ENCODE measurements at regions not wholly inside any gene's neighbourhood (a gene's known extent, or its start where the extent isn't known, plus 50 kb on each side); places are given as distances from the start of the nearest gene placed in this dataset.

DNA sequence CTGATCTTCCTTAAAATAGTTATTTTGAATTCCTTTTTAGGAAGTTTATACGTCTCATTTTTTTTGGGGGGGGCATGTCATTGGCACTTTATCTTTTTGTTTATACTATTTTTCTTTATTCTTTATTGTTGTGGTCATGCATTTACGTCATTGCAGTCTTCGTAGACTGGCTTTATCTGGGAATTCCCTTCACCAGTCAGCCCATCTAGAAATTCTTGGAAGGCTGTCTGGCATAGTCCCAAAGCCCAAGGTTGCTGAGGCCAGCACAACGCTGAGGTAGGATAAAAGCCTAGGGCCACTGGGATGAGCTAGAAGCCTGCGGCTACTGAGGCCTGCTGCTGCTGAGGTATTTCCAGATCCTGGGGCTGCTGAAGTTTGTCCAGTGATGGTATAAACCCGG, 121.5 kb downstream of the ISOC1 start:
- no TSS peak for BruUV-seq (replicated peaks)
- Histone ChIP-seq H3K9me3 (ENCODE audit: low read length) (no peaks in the 10 kb centered on the region), H4K20me1 (ENCODE audit: insufficient read depth, low read length) (no peaks in the 10 kb centered on the region), H3K4me1 (ENCODE audit: insufficient read depth, low read length, poor library complexity, severe bottlenecking) (no peaks in the 10 kb centered on the region), H2AFZ (ENCODE audit: low read length) (no peak overlapping the region), H3K27ac (ENCODE audit: low read depth, low read length, poor library complexity, severe bottlenecking) (no peak overlapping the region), H3K79me2 (ENCODE audit: insufficient read depth, low read depth, low read length) (no peaks in the 10 kb centered on the region), H3K36me3 (ENCODE audit: insufficient read depth, low read length) (no peaks in the 10 kb centered on the region), H3K9me2 (ENCODE audit: insufficient read depth, low read length) (no peaks in the 10 kb centered on the region), H3K4me3 (ENCODE audit: low read depth, low read length, poor library complexity, severe bottlenecking) (no peak overlapping the region), H3K4me2 (ENCODE audit: low read length) (no peak overlapping the region)
- TF ChIP-seq, protein P1, sequence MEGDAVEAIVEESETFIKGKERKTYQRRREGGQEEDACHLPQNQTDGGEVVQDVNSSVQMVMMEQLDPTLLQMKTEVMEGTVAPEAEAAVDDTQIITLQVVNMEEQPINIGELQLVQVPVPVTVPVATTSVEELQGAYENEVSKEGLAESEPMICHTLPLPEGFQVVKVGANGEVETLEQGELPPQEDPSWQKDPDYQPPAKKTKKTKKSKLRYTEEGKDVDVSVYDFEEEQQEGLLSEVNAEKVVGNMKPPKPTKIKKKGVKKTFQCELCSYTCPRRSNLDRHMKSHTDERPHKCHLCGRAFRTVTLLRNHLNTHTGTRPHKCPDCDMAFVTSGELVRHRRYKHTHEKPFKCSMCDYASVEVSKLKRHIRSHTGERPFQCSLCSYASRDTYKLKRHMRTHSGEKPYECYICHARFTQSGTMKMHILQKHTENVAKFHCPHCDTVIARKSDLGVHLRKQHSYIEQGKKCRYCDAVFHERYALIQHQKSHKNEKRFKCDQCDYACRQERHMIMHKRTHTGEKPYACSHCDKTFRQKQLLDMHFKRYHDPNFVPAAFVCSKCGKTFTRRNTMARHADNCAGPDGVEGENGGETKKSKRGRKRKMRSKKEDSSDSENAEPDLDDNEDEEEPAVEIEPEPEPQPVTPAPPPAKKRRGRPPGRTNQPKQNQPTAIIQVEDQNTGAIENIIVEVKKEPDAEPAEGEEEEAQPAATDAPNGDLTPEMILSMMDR (conservative IDR thresholded peaks at IDR 0.05; ENCODE audit: low read length), result no peak
- no peak for TF ChIP-seq EZH2phosphoT487 (IDR thresholded peaks at IDR 0.05; ENCODE audit: borderline replicate concordance, low read depth, low read length)
- ChIA-PET CTCF (ENCODE audit: unreplicated experiment) (no interaction called here), POLR2A (no interaction called here)
- no peak for DNase-seq (ENCODE audit: low spot score)
- intact Hi-C loops (cut with micrococcal nuclease; ENCODE audit: unreplicated experiment), result no loop called here

DNA sequence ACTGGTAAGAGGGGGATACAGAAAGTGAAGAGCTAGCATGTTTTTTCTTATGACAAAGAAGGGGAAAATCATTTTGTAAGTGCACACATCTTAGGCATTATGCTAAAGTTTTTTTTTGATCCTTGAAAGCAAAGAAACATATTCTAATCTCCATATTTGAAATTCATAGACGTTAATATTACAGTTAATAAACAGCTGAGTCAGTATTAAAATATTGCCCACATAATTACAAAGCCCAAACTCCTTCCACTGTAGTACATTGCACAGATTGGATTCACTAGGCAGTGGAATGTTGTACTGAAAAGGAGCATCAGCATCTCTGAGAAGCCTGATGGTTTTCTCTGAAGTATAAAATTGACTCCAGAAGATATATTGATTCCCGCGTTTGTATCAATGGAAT, 122.6 kb downstream of the ISOC1 start:
- BruUV-seq (replicated peaks), result no TSS peak
- Histone ChIP-seq H3K4me1 (ENCODE audit: insufficient read depth, low read length, poor library complexity, severe bottlenecking) (no peaks in the 10 kb centered on the region), H3K9me3 (ENCODE audit: low read length) (no peaks in the 10 kb centered on the region), H4K20me1 (ENCODE audit: insufficient read depth, low read length) (no peaks in the 10 kb centered on the region), H3K4me3 (ENCODE audit: low read depth, low read length, poor library complexity, severe bottlenecking) (no peak overlapping the region), H3K36me3 (ENCODE audit: insufficient read depth, low read length) (no peaks in the 10 kb centered on the region), H3K4me2 (ENCODE audit: low read length) (no peak overlapping the region), H3K9me2 (ENCODE audit: insufficient read depth, low read length) (no peaks in the 10 kb centered on the region), H2AFZ (ENCODE audit: low read length) (no peak overlapping the region), H3K79me2 (ENCODE audit: insufficient read depth, low read depth, low read length) (no peaks in the 10 kb centered on the region), H3K27ac (ENCODE audit: low read depth, low read length, poor library complexity, severe bottlenecking) (no peak overlapping the region)
- CTCF ChIA-PET (ENCODE audit: unreplicated experiment), result no interaction called here
- no peak for TF ChIP-seq EZH2phosphoT487 (IDR thresholded peaks at IDR 0.05; ENCODE audit: borderline replicate concordance, low read depth, low read length)
- TF ChIP-seq, protein P1 (conservative IDR thresholded peaks at IDR 0.05; ENCODE audit: low read length), result no peak
- POLR2A ChIA-PET, result no interaction called here
- DNase-seq (ENCODE audit: low spot score), result no peak
- intact Hi-C loops (cut with micrococcal nuclease; ENCODE audit: unreplicated experiment), result no loop called here

DNA sequence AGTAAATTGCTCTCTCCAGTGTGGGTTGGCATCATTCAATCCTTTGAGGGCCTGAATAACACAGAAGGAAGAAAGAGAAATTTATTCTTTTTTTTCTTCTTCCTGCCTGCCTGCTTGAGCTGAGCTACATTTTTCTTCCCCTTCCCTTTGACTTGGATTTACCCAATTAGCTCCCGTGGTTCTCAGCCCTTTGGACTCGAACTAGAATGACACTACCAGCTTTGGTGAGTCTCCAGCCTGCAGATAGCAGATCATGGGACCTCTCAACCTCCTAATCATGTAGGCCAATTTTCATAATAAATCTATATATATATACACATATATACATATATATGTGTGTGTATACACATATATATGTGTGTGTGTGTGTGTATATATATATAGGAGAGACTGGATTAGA, 128.6 kb downstream of the ISOC1 start:
- no peaks in the 10 kb centered on the region for H3K4me1 ChIP-seq (ENCODE audit: insufficient read depth, low read length, poor library complexity, severe bottlenecking)
- no peaks in the 10 kb centered on the region for H3K36me3 ChIP-seq (ENCODE audit: insufficient read depth, low read length)
- H3K4me2 ChIP-seq (ENCODE audit: low read length), result no peak overlapping the region
- H3K9me3 ChIP-seq (ENCODE audit: low read length), result no peaks in the 10 kb centered on the region
- intact Hi-C loops (cut with micrococcal nuclease; ENCODE audit: unreplicated experiment), result no loop called here
- BruUV-seq (replicated peaks), result no TSS peak
- no peaks in the 10 kb centered on the region for H3K9me2 ChIP-seq (ENCODE audit: insufficient read depth, low read length)
- ChIA-PET POLR2A (no interaction called here), CTCF (ENCODE audit: unreplicated experiment) (no interaction called here)
- DNase-seq (ENCODE audit: low spot score), result no peak
- H2AFZ ChIP-seq (ENCODE audit: low read length), result no peak overlapping the region
- H3K4me3 ChIP-seq (ENCODE audit: low read depth, low read length, poor library complexity, severe bottlenecking), result no peak overlapping the region
- H4K20me1 ChIP-seq (ENCODE audit: insufficient read depth, low read length), result no peaks in the 10 kb centered on the region
- TF ChIP-seq EZH2phosphoT487 (IDR thresholded peaks at IDR 0.05; ENCODE audit: borderline replicate concordance, low read depth, low read length), result no peak
- TF ChIP-seq, protein P1 (conservative IDR thresholded peaks at IDR 0.05; ENCODE audit: low read length), result no peak
- no peaks in the 10 kb centered on the region for H3K79me2 ChIP-seq (ENCODE audit: insufficient read depth, low read depth, low read length)
- no peak overlapping the region for H3K27ac ChIP-seq (ENCODE audit: low read depth, low read length, poor library complexity, severe bottlenecking)

Data from OCI-LY7 (cell line).